ENCODE measurements at regions not wholly inside any gene's neighbourhood (a gene's known extent, or its start where the extent isn't known, plus 50 kb on each side); places are given as distances from the start of the nearest gene placed in this dataset.

- Histone ChIP-seq H3K27me3 (no peaks in the 10 kb centered on the region), H3K4me3 (no peak overlapping the region), H3K9me3 (no peaks in the 10 kb centered on the region), H3K4me1 (no peaks in the 10 kb centered on the region), H3K36me3 (no peaks in the 10 kb centered on the region), H3K27ac (no peak overlapping the region)
- TF ChIP-seq CTCF (IDR thresholded peaks at IDR 0.05), result no peak
- no peak for ATAC-seq
- intact Hi-C loops (cut with DNase I), result no loop called here
- DNase-seq, result no peak
These were observed 126.6 kb upstream of the KCNH7 start for GRCh38 chr2:162965191-162965590.

GRCh38 chr2:162964513-162964912 is 125.9 kb upstream of the KCNH7 start:
- Histone ChIP-seq H3K27ac (no peak overlapping the region), H3K4me1 (no peaks in the 10 kb centered on the region), H3K36me3 (no peaks in the 10 kb centered on the region), H3K9me3 (no peaks in the 10 kb centered on the region), H3K4me3 (no peak overlapping the region), H3K27me3 (no peaks in the 10 kb centered on the region)
- TF ChIP-seq CTCF (IDR thresholded peaks at IDR 0.05), result no peak
- intact Hi-C loops (cut with DNase I), result no loop called here
- no peak for ATAC-seq
- no peak for DNase-seq

GRCh38 chr2:162963156-162963555 is 124.6 kb upstream of the KCNH7 start:
- intact Hi-C loops (cut with DNase I), result no loop called here
- Histone ChIP-seq H3K4me3 (no peak overlapping the region), H3K9me3 (no peaks in the 10 kb centered on the region), H3K27ac (no peak overlapping the region), H3K27me3 (no peaks in the 10 kb centered on the region), H3K4me1 (no peaks in the 10 kb centered on the region), H3K36me3 (no peaks in the 10 kb centered on the region)
- no peak for TF ChIP-seq CTCF (IDR thresholded peaks at IDR 0.05)
- no peak for ATAC-seq
- no peak for DNase-seq

GRCh38 chr2:162945785-162946184 is 107.2 kb upstream of the KCNH7 start:
- ATAC-seq, result no peak
- intact Hi-C loops (cut with DNase I), result no loop called here

GRCh38 chr2:162938387-162938786 is 99.8 kb upstream of the KCNH7 start:
- TF ChIP-seq CTCF (IDR thresholded peaks at IDR 0.05), result no peak

More at GRCh38 chr2:162945785-162946184, 107.2 kb upstream of the KCNH7 start:
- Histone ChIP-seq H3K36me3 (no peaks in the 10 kb centered on the region), H3K27ac (no peak overlapping the region), H3K4me1 (no peaks in the 10 kb centered on the region), H3K9me3 (peaks cover 0 to 36% of the 10 kb centered on the region in 2 donors), H3K4me3 (no peak overlapping the region), H3K27me3 (no peaks in the 10 kb centered on the region)
- no peak for TF ChIP-seq CTCF (IDR thresholded peaks at IDR 0.05)
- DNase-seq, result no peak

More at GRCh38 chr2:162938387-162938786, 99.8 kb upstream of the KCNH7 start:
- ATAC-seq, result no peak
- no peak overlapping the region for H3K27ac ChIP-seq
- H3K27me3 ChIP-seq, result no peaks in the 10 kb centered on the region
- no peaks in the 10 kb centered on the region for H3K4me1 ChIP-seq
- peaks cover 0 to 40% of the 10 kb centered on the region in 2 donors for H3K9me3 ChIP-seq
- peak in 1 of 4 donors; percentile 65 for DNase-seq
- H3K4me3 ChIP-seq, result no peak overlapping the region
- intact Hi-C loops (cut with DNase I), result no loop called here
- H3K36me3 ChIP-seq, result no peaks in the 10 kb centered on the region
